K562 (cell line): ENCODE measurements at regions not wholly inside any gene's neighbourhood (a gene's known extent, or its start where the extent isn't known, plus 50 kb on each side); places are given as distances from the start of the nearest gene placed in this dataset.

Source experiments
- JUND ChIP-seq, 2 experiments: IDR thresholded peaks; 2 replicates in 1 of 2; 3 replicates in 1 of 2; pipeline ENCODE4 v1.6.1; 2011; ENCODE audit warnings: borderline replicate concordance in 2 of 2, low read depth in 2 of 2, low read length in 2 of 2, improper control_type of control experiment in 1 of 2, missing biosample characterization in 1 of 2, missing genetic modification characterization in 1 of 2, missing genetic modification reagents in 1 of 2
- NR1H2 ChIP-seq: sonication (generic); formaldehyde crosslinking; IDR thresholded peaks from 2 replicates; pipeline ENCODE4 v1.4.0; 2020; ENCODE audit warnings: mild to moderate bottlenecking, missing genetic modification reagents
- ZNF282 ChIP-seq: sonication (generic); formaldehyde crosslinking; IDR thresholded peaks from 2 replicates; pipeline ENCODE4 v1.8.1; 2023; ENCODE audit warnings: missing genetic modification reagents
- TF ChIP-seq, protein P1 (sequence below), 3 experiments: IDR thresholded peaks in 2 of 3; conservative IDR thresholded peaks in 1 of 3; 2 replicates each; pipeline ENCODE4 v1.5.1; 2011 to 2012; ENCODE audit warnings: low read length in 3 of 3, mild to moderate bottlenecking in 3 of 3, control low read depth in 2 of 3, improper control_type of control experiment in 1 of 3, inconsistent platforms in 1 of 3, low read depth in 1 of 3, mixed read lengths in 1 of 3, moderate library complexity in 1 of 3; ENCODE audit not compliant: insufficient read depth in 2 of 3

- no peak for TF ChIP-seq JUND (IDR thresholded peaks at IDR 0.05; ENCODE audit: borderline replicate concordance, low read depth, low read length)
- TF ChIP-seq JUND (tag; IDR thresholded peaks at IDR 0.05; ENCODE audit: borderline replicate concordance, low read depth, low read length) = no peak
- TF ChIP-seq, protein P1, sequence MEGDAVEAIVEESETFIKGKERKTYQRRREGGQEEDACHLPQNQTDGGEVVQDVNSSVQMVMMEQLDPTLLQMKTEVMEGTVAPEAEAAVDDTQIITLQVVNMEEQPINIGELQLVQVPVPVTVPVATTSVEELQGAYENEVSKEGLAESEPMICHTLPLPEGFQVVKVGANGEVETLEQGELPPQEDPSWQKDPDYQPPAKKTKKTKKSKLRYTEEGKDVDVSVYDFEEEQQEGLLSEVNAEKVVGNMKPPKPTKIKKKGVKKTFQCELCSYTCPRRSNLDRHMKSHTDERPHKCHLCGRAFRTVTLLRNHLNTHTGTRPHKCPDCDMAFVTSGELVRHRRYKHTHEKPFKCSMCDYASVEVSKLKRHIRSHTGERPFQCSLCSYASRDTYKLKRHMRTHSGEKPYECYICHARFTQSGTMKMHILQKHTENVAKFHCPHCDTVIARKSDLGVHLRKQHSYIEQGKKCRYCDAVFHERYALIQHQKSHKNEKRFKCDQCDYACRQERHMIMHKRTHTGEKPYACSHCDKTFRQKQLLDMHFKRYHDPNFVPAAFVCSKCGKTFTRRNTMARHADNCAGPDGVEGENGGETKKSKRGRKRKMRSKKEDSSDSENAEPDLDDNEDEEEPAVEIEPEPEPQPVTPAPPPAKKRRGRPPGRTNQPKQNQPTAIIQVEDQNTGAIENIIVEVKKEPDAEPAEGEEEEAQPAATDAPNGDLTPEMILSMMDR (IDR thresholded peaks at IDR 0.05 in 2 of 3, conservative IDR thresholded peaks at IDR 0.05 in 1 of 3; ENCODE audit: insufficient read depth in 2 of 3, low read depth in 1 of 3, low read length in 3 of 3) = no peak
- TF ChIP-seq NR1H2 = no peak
- TF ChIP-seq ZNF282 (CRISPR knock-in tag) = no peak
Observed at GRCh38 chr11:90465553-90465952, 242.7 kb upstream of the CHORDC1 start.
